ENCODE measurements at regions not wholly inside any gene's neighbourhood (a gene's known extent, or its start where the extent isn't known, plus 50 kb on each side); places are given as distances from the start of the nearest gene placed in this dataset.
"Not testable (repeated sequence)": the region's sequence is repeated elsewhere in the genome, so short reads cannot be mapped to it uniquely, and the experiment has no call there.

GRCh38 chr9:25830381-25830780 is 152.1 kb upstream of the TUSC1 start:
- FAIRE-seq = no peak

GRCh38 chr9:25827626-25828025 is 149.4 kb upstream of the TUSC1 start:
- no peak for FAIRE-seq

GRCh38 chr9:25816439-25816838 is 138.2 kb upstream of the TUSC1 start:
- FAIRE-seq = no peak

GRCh38 chr9:25814023-25814422 is 135.8 kb upstream of the TUSC1 start:
- no peak for FAIRE-seq

GRCh38 chr9:25813478-25813877 is 135.2 kb upstream of the TUSC1 start:
- FAIRE-seq = no peak

GRCh38 chr9:25808554-25808953 is 130.3 kb upstream of the TUSC1 start:
- no peak for FAIRE-seq

GRCh38 chr9:25804856-25805255 is 126.6 kb upstream of the TUSC1 start:
- FAIRE-seq = no peak

GRCh38 chr9:25801989-25802388 is 123.7 kb upstream of the TUSC1 start:
- not testable (repeated sequence) for FAIRE-seq

- FAIRE-seq = no peak
Observed at GRCh38 chr9:25773805-25774204, 95.6 kb upstream of the TUSC1 start.

GRCh38 chr9:25755951-25756350 is 77.7 kb upstream of the TUSC1 start:
- no peak for FAIRE-seq

- no peak for FAIRE-seq
Observed at GRCh38 chr9:25752398-25752797, 74.2 kb upstream of the TUSC1 start.

GRCh38 chr9:25742256-25742655 is 64.0 kb upstream of the TUSC1 start:
- no peak for FAIRE-seq

- FAIRE-seq = no peak
Observed at GRCh38 chr9:25733336-25733982, 55.2 kb upstream of the TUSC1 start.

- FAIRE-seq = not testable (repeated sequence)
Observed at GRCh38 chr9:25731895-25732794, 53.9 kb upstream of the TUSC1 start.

Data from colon (tissue), 2 donors.